PC-9 (cell line): ENCODE measurements at regions not wholly inside any gene's neighbourhood (a gene's known extent, or its start where the extent isn't known, plus 50 kb on each side); places are given as distances from the start of the nearest gene placed in this dataset.

Source experiments
- BruUV-seq: library from RNA; stranded (reverse); fragments of 400-500 nt; replicated peaks from 2 replicates; lab custom pipeline; 2021; lab: Mats Ljungman, UMichigan
- CTCF ChIA-PET: fragments of 300-600 bp; sonication (Branson Sonifier 250); formaldehyde crosslinking; loops from one replicate; lab custom pipeline; 2022; ENCODE audit warnings: antibody characterized with exemption; lab: Charles Lee
- POLR2A ChIA-PET: fragments of 300-600 bp; sonication (Branson Sonifier 250); formaldehyde crosslinking; loops from one replicate; lab custom pipeline; 2022; ENCODE audit warnings: antibody characterized with exemption; ENCODE audit not compliant: unreplicated experiment; lab: Charles Lee
- DNase-seq, 2 experiments: peaks; one replicate each; pipeline versions ENCODE4 v3.0.0 to v3.0.0-alpha.2; 2015 to 2022; ENCODE audit warnings: mixed read lengths in 1 of 2
- H2AFZ ChIP-seq: fragments of 200-600 bp; sonication (generic); 2 replicates; pipeline ENCODE4 v1.8.1; 2017; ENCODE audit warnings: antibody characterized with exemption
- H3F3A ChIP-seq: fragments of 200-600 bp; sonication (generic); 2 replicates; pipeline ENCODE4 v1.8.1; 2017; ENCODE audit warnings: antibody characterized with exemption, mild to moderate bottlenecking, low read depth; ENCODE audit not compliant: insufficient read depth
- H3K27ac ChIP-seq: fragments of 200-600 bp; sonication (generic); 2 replicates; pipeline ENCODE4 v1.6.1; 2016; ENCODE audit warnings: mixed run types
- H3K27me3 ChIP-seq: fragments of 200-600 bp; sonication (generic); 2 replicates; pipeline ENCODE4 v1.6.1; 2016; ENCODE audit warnings: low read depth, mixed run types; ENCODE audit not compliant: insufficient read depth
- H3K36me3 ChIP-seq: fragments of 200-600 bp; sonication (generic); 2 replicates; pipeline ENCODE4 v1.6.1; 2016; ENCODE audit warnings: low read depth, mixed run types
- H3K4me1 ChIP-seq: fragments of 200-600 bp; sonication (generic); replicated peaks from 2 replicates; pipeline ENCODE4 v1.6.1; 2016; ENCODE audit warnings: mixed run types; ENCODE audit not compliant: insufficient read depth
- H3K4me2 ChIP-seq: fragments of 200-600 bp; sonication (generic); 2 replicates; pipeline ENCODE4 v1.6.1; 2017; ENCODE audit warnings: mixed run types
- H3K4me3 ChIP-seq: fragments of 200-600 bp; sonication (generic); 2 replicates; pipeline ENCODE4 v1.6.1; 2016; ENCODE audit warnings: mixed run types
- H3K79me2 ChIP-seq: fragments of 200-600 bp; sonication (generic); 2 replicates; pipeline ENCODE4 v1.6.1; 2017; ENCODE audit warnings: low read depth, mixed run types
- H3K9me2 ChIP-seq: fragments of 200-600 bp; sonication (generic); 2 replicates; pipeline ENCODE4 v1.8.1; 2017; ENCODE audit warnings: mild to moderate bottlenecking; ENCODE audit not compliant: insufficient read depth
- H3K9me3 ChIP-seq: fragments of 200-600 bp; sonication (generic); 2 replicates; pipeline ENCODE4 v1.8.1; 2016; ENCODE audit warnings: low read depth; ENCODE audit not compliant: insufficient read depth
- H4K20me1 ChIP-seq: fragments of 200-600 bp; sonication (generic); 2 replicates; pipeline ENCODE4 v1.8.1; 2017; ENCODE audit not compliant: insufficient read depth
- EZH2 ChIP-seq: fragments of 200-600 bp; sonication (generic); IDR thresholded peaks from 2 replicates; pipeline ENCODE4 v1.8.0; 2017; ENCODE audit warnings: antibody characterized with exemption, low read depth
- intact Hi-C: fragments of 100-400 bp; cut with micrococcal nuclease; formaldehyde crosslinking; loops from one replicate; pipeline ENCODE4 v1.10.0; 2022; ENCODE audit not compliant: unreplicated experiment
- TF ChIP-seq, protein P1 (sequence below): fragments of 200-600 bp; sonication (generic); conservative IDR thresholded peaks from 2 replicates; pipeline ENCODE4 v1.6.1; 2017; ENCODE audit warnings: mixed run types, antibody characterized with exemption, mild to moderate bottlenecking, moderate library complexity

DNA sequence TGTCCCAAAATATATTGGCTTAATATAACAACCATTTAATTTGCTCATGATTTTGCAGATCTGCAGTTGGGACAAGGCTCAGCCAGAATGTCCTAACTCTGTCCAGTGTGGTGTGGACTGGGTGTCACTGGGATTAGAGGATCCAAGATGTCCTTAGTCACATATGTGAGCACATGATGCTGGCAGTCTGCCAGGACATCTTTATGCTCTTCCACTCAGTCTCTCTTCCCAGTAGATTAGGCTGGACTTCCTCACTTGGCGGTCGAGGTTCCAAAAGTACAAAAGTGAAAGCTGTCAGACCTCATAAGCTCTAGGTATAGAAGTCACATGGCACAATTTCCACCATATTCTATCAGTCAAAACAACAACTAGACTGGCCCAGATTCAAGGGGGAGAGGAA lies 167.9 kb upstream of the NTF3 start:
- no peak for DNase-seq
- Histone ChIP-seq H3K4me1 (no peaks in the 10 kb centered on the region), H2AFZ (no peak overlapping the region), H3K27me3 (peaks cover 16% of the 10 kb centered on the region; the same call in 1 of the 2 replicates), H3K9me3 (no peaks in the 10 kb centered on the region), H3K79me2 (no peaks in the 10 kb centered on the region), H3K36me3 (no peaks in the 10 kb centered on the region), H3K4me3 (no peak overlapping the region), H3F3A (no peaks in the 10 kb centered on the region), H4K20me1 (no peaks in the 10 kb centered on the region), H3K9me2 (no peaks in the 10 kb centered on the region), H3K4me2 (no peak overlapping the region), H3K27ac (no peak overlapping the region)
- CTCF ChIA-PET, result no interaction called here
- BruUV-seq, result no TSS peak
- POLR2A ChIA-PET, result interaction anchor here (0.6 kb wide), 1 partner anchor 11 kb away, joined by 5 read pairs; no protein-coding TSS in a partner anchor
- TF ChIP-seq, protein P1, sequence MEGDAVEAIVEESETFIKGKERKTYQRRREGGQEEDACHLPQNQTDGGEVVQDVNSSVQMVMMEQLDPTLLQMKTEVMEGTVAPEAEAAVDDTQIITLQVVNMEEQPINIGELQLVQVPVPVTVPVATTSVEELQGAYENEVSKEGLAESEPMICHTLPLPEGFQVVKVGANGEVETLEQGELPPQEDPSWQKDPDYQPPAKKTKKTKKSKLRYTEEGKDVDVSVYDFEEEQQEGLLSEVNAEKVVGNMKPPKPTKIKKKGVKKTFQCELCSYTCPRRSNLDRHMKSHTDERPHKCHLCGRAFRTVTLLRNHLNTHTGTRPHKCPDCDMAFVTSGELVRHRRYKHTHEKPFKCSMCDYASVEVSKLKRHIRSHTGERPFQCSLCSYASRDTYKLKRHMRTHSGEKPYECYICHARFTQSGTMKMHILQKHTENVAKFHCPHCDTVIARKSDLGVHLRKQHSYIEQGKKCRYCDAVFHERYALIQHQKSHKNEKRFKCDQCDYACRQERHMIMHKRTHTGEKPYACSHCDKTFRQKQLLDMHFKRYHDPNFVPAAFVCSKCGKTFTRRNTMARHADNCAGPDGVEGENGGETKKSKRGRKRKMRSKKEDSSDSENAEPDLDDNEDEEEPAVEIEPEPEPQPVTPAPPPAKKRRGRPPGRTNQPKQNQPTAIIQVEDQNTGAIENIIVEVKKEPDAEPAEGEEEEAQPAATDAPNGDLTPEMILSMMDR, result no peak
- no peak for TF ChIP-seq EZH2
- intact Hi-C loops, result no loop called here

DNA sequence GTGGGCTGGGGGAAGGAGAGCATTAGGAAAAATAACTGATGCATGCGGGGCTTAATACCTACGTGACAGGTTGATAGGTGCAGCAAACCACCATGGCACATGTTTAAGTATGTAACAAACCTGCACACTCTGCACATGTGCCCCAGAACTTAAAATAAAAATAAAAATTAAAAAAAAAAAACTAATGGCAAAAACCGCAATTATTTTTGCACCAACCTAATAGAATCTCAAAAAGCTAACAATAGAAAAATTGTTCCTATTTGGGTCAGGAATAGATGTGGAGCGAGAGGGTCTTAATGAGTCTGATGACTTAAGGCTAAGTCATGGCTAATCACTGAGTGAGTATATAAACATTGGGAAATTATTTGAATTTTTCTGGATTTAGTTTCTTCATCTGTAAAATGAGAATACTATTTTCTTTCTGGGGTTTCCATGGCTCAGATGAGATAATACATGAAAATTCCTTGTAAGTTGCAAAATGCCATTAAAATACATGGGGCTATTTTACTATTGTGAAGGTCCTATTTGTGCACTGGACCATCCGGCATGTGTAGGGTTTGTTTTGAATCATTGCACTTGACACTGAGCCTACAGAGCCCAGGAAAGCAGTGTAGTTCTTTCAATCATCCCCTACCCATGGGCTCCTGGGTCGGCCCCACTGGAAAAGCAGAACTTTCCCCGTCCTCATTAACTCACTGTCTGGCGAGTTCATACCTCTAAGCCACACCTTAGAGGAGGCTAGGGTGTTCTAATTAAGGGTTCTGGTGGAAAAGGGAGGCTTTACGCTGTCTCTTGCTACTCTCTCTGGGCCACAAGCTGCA lies 164.1 kb upstream of the NTF3 start:
- Histone ChIP-seq H4K20me1 (no peaks in the 10 kb centered on the region), H3K9me3 (no peaks in the 10 kb centered on the region), H3K27me3 (peaks cover 17% of the 10 kb centered on the region), H3K4me1 (no peaks in the 10 kb centered on the region), H3K79me2 (no peaks in the 10 kb centered on the region), H3K27ac (no peak overlapping the region), H3K9me2 (no peaks in the 10 kb centered on the region), H3K4me2 (no peak overlapping the region), H3K4me3 (no peak overlapping the region), H2AFZ (no peak overlapping the region), H3K36me3 (no peaks in the 10 kb centered on the region), H3F3A (no peaks in the 10 kb centered on the region)
- DNase-seq, result no peak
- intact Hi-C loops, result no loop called here
- TF ChIP-seq, protein P1, result no peak
- no peak for TF ChIP-seq EZH2
- no TSS peak for BruUV-seq
- POLR2A ChIA-PET, result no interaction called here
- CTCF ChIA-PET, result no interaction called here

DNA sequence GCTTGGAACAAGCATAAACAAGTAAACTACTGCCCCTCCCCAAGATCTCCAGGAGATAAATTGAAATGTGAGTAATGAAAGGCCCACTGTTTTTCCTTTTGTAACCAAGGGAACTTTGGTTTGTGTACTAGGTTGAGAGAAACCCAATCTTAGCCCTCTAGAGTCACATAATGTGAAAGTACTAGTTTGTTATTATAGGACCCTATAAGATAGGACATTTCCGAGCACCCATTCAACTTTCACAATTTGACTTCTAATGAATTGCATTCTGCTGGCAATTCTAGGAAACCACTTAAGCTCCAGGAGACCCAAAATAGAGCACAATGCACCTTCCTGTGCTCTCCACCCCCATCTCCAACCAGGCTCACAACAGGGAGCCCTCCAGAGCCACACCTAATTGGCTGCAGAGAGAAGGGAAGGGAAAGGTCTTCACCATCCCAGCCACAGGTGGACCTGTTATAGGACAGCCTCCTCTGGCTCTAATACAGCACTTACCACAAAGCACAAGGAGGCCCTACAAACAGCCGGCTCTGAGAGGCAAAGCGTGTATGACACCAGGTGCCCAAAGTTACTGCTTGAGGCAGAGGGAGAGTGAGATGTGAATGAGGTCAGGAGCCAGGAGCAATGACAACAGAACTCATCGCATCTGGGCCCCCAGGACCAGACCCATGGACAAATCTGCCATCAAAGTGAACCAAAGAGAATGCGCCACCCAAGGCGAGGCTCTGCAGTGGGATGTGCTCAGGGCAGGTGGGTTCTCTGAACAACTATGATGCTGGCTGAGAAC lies 163.3 kb upstream of the NTF3 start:
- no peaks in the 10 kb centered on the region for H3K36me3 ChIP-seq
- no peak overlapping the region for H3K4me3 ChIP-seq
- no peaks in the 10 kb centered on the region for H3F3A ChIP-seq
- no peaks in the 10 kb centered on the region for H3K4me1 ChIP-seq
- BruUV-seq, result no TSS peak
- H3K79me2 ChIP-seq, result no peaks in the 10 kb centered on the region
- ChIA-PET POLR2A (no interaction called here), CTCF (no interaction called here)
- no peak overlapping the region for H3K27ac ChIP-seq
- intact Hi-C loops, result no loop called here
- TF ChIP-seq EZH2, result no peak
- TF ChIP-seq, protein P1, result no peak
- no peaks in the 10 kb centered on the region for H4K20me1 ChIP-seq
- H2AFZ ChIP-seq, result no peak overlapping the region
- peaks cover 19% of the 10 kb centered on the region for H3K27me3 ChIP-seq
- H3K9me3 ChIP-seq, result no peaks in the 10 kb centered on the region
- no peaks in the 10 kb centered on the region for H3K9me2 ChIP-seq
- no peak for DNase-seq
- no peak overlapping the region for H3K4me2 ChIP-seq
